Loucy (cell line): ENCODE measurements at regions not wholly inside any gene's neighbourhood (a gene's known extent, or its start where the extent isn't known, plus 50 kb on each side); places are given as distances from the start of the nearest gene placed in this dataset.
"Not testable (repeated sequence)": the region's sequence is repeated elsewhere in the genome, so short reads cannot be mapped to it uniquely, and the experiment has no call there.

Experiments
- H2AFZ ChIP-seq: fragments of 200-600 bp; sonication (generic); 2 replicates; pipeline ENCODE4 v1.6.0; 2016; ENCODE audit warnings: antibody characterized with exemption, mild to moderate bottlenecking, low read length, moderate library complexity
- H3F3A ChIP-seq: fragments of 200-600 bp; 2 replicates; pipeline ENCODE4 v1.6.0; 2016; ENCODE audit warnings: antibody characterized with exemption, low read depth, mild to moderate bottlenecking
- H3K27me3 ChIP-seq: fragments of 200-600 bp; sonication (generic); 2 replicates; pipeline ENCODE4 v1.6.1; 2014; ENCODE audit warnings: low read length, mild to moderate bottlenecking; ENCODE audit not compliant: insufficient read depth, poor library complexity, severe bottlenecking
- H3K36me3 ChIP-seq: fragments of 200-600 bp; sonication (generic); 2 replicates; pipeline ENCODE4 v1.6.1; 2016; ENCODE audit warnings: low read length; ENCODE audit not compliant: insufficient read depth
- H3K4me1 ChIP-seq: fragments of 200-600 bp; sonication (generic); 2 replicates; pipeline ENCODE4 v1.5.1; 2014; ENCODE audit warnings: low read length, mild to moderate bottlenecking; ENCODE audit not compliant: insufficient read depth, poor library complexity, severe bottlenecking
- H3K4me2 ChIP-seq: fragments of 200-600 bp; sonication (generic); 2 replicates; pipeline ENCODE4 v1.6.0; 2014; ENCODE audit warnings: antibody characterized with exemption, low read length, low read depth, mild to moderate bottlenecking; ENCODE audit not compliant: poor library complexity, severe bottlenecking
- H3K4me3 ChIP-seq: fragments of 200-600 bp; sonication (generic); 2 replicates; pipeline ENCODE4 v1.5.1; 2014; ENCODE audit warnings: low read length, mild to moderate bottlenecking, mixed read lengths; ENCODE audit not compliant: poor library complexity, severe bottlenecking
- H3K79me2 ChIP-seq: fragments of 200-600 bp; sonication (generic); 2 replicates; pipeline ENCODE4 v1.6.1; 2014; ENCODE audit warnings: low read length; ENCODE audit not compliant: insufficient read depth
- H3K9ac ChIP-seq: fragments of 200-600 bp; sonication (generic); 2 replicates; pipeline ENCODE4 v1.6.0; 2014; ENCODE audit warnings: mild to moderate bottlenecking, low read depth, low read length, moderate library complexity; ENCODE audit not compliant: poor library complexity, severe bottlenecking
- H3K9me2 ChIP-seq: fragments of 200-600 bp; sonication (generic); replicated peaks from 2 replicates; pipeline ENCODE4 v1.6.1; 2016; ENCODE audit warnings: low read depth, low read length, mixed read lengths
- H3K9me3 ChIP-seq: fragments of 200-600 bp; sonication (generic); 2 replicates; pipeline ENCODE4 v1.6.1; 2014; ENCODE audit warnings: mild to moderate bottlenecking, antibody characterized with exemption, low read length, low read depth; ENCODE audit not compliant: insufficient read depth
- H4K20me1 ChIP-seq: fragments of 200-600 bp; sonication (generic); 2 replicates; pipeline ENCODE4 v1.6.0; 2014; ENCODE audit warnings: antibody characterized with exemption, low read length, mild to moderate bottlenecking; ENCODE audit not compliant: insufficient read depth, poor library complexity, severe bottlenecking
- EZH2phosphoT487 ChIP-seq: fragments of 200-600 bp; IDR thresholded peaks from 2 replicates; pipeline ENCODE4 v1.6.1; 2018; ENCODE audit warnings: antibody characterized with exemption, mild to moderate bottlenecking, moderate library complexity, borderline replicate concordance
- TF ChIP-seq, protein P1 (sequence below): fragments of 200-600 bp; sonication (generic); conservative IDR thresholded peaks from 2 replicates; pipeline ENCODE4 v1.5.1; 2014; ENCODE audit warnings: mild to moderate bottlenecking, antibody characterized with exemption, low read length

DNA sequence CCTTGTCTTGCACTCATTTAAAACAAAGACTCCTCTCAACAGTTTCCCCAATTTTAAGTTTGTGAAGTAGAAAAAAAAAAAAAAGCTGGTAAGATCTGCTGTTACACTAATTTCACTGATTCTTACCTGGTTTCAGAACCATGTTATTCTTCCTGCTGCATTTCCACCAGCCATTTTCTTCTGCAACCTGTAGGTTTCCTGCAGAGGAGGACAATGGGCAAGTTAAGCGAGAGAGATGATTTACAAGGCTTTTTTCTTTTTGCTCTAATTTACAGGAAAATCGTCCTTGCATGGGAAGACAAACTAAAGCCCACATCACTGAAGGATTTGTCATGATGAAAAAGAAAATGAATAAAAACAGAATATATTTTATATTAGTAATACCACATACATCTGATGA lies 86.0 kb upstream of the SMARCA2 start:
- Histone ChIP-seq H2AFZ (no peak overlapping the region), H3K4me2 (no peak overlapping the region), H3K27me3 (no peaks in the 10 kb centered on the region), H3K4me3 (no peak overlapping the region), H3K9ac (no peak overlapping the region), H3K9me3 (no peaks in the 10 kb centered on the region), H3K4me1 (no peaks in the 10 kb centered on the region), H3K79me2 (no peaks in the 10 kb centered on the region), H4K20me1 (no peaks in the 10 kb centered on the region), H3K9me2 (no peaks in the 10 kb centered on the region), H3F3A (no peaks in the 10 kb centered on the region), H3K36me3 (no peaks in the 10 kb centered on the region)
- TF ChIP-seq, protein P1, sequence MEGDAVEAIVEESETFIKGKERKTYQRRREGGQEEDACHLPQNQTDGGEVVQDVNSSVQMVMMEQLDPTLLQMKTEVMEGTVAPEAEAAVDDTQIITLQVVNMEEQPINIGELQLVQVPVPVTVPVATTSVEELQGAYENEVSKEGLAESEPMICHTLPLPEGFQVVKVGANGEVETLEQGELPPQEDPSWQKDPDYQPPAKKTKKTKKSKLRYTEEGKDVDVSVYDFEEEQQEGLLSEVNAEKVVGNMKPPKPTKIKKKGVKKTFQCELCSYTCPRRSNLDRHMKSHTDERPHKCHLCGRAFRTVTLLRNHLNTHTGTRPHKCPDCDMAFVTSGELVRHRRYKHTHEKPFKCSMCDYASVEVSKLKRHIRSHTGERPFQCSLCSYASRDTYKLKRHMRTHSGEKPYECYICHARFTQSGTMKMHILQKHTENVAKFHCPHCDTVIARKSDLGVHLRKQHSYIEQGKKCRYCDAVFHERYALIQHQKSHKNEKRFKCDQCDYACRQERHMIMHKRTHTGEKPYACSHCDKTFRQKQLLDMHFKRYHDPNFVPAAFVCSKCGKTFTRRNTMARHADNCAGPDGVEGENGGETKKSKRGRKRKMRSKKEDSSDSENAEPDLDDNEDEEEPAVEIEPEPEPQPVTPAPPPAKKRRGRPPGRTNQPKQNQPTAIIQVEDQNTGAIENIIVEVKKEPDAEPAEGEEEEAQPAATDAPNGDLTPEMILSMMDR = no peak
- TF ChIP-seq EZH2phosphoT487 = no peak

DNA sequence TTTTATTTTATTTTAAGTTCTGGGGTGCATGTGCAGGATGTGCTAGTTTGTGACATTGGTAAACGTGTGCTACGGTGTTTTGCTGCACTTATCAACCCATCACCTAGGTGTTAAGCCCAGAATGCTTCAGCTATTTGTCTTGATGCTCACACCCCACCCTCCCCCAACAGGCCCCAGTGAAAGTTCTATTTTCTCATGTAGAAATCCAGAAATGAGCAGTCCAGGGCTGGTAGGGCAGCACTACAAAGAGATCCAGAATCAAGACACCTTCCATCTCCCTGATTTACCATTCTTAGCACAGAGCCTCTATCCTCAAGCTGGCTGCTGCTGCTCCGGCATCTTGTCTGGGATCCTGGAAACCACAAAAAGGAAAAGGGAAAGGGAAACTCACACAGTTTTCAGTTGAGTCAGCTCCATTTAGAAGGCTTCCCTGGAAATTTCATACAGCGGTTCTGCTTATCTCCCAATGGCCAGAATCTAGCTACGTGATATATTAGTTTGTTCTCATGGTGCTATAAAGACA lies 85.4 kb upstream of the SMARCA2 start:
- Histone ChIP-seq H3K4me2 (no peak overlapping the region), H3K4me1 (no peaks in the 10 kb centered on the region), H3K9me2 (no peaks in the 10 kb centered on the region), H2AFZ (no peak overlapping the region), H3K9ac (no peak overlapping the region), H3K4me3 (no peak overlapping the region), H3F3A (no peaks in the 10 kb centered on the region), H3K36me3 (no peaks in the 10 kb centered on the region), H3K9me3 (no peaks in the 10 kb centered on the region), H4K20me1 (no peaks in the 10 kb centered on the region), H3K79me2 (no peaks in the 10 kb centered on the region), H3K27me3 (no peaks in the 10 kb centered on the region)
- TF ChIP-seq EZH2phosphoT487 = no peak

DNA sequence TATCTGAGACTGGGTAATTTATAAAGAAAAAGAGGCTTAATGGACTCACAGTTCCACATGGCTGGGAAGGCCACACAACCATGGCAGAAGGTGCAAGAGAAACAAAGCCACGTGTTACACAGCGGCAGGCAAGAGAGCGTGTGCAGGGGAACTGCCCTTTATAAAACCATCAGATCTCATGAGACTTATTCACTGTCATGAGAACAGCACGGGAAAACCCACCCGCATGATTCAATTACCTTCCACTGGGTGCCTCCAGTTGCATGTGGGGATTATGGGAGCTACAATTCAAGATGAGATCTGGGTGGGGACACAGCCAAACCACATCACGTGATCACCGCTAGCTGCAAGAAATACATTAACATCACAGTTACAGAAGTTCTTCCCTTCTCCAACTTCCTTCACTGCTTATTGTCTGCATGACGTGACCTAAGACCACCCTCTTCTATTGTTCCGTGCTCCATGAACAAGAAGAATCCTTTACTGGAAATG lies 84.9 kb upstream of the SMARCA2 start:
- not testable (repeated sequence) for H3K9me2 ChIP-seq, H3K36me3 ChIP-seq, H3F3A ChIP-seq, H3K4me2 ChIP-seq, H3K27me3 ChIP-seq, H3K79me2 ChIP-seq, H3K9ac ChIP-seq, H3K4me1 ChIP-seq, H2AFZ ChIP-seq, H4K20me1 ChIP-seq, H3K4me3 ChIP-seq, H3K9me3 ChIP-seq

DNA sequence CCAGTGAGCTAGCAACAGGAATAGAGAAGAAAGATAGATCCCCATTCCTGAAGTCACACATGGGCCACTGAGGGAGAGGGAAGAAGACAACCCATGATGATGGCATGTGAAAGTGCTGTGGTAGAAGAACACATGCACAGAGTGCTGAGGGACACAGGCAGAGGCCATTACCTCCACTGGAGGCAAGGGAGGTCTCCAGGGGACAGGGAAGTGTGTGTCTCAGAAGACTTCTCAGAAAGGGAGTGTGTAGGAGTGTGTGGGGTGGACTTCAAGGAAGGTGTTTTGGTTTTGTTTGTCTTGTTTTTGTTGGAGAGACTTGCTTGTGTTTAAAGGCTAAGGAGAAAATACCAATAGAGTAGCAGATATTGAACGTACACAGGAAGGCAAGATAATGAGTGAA lies 77.0 kb upstream of the SMARCA2 start:
- Histone ChIP-seq H2AFZ (peak overlapping the region; percentile 15; the same call in 1 of the 2 replicates), H3K4me3 (no peak overlapping the region)

More for the DNA sequence above, 77.0 kb upstream of the SMARCA2 start:
- TF ChIP-seq, protein P1 = no peak
- no peak for TF ChIP-seq EZH2phosphoT487
- no peaks in the 10 kb centered on the region for H4K20me1 ChIP-seq
- H3K9ac ChIP-seq = no peak overlapping the region
- no peaks in the 10 kb centered on the region for H3K27me3 ChIP-seq
- no peaks in the 10 kb centered on the region for H3K4me1 ChIP-seq
- no peaks in the 10 kb centered on the region for H3K36me3 ChIP-seq
- no peak overlapping the region for H3K4me2 ChIP-seq
- no peaks in the 10 kb centered on the region for H3F3A ChIP-seq
- H3K9me2 ChIP-seq = no peaks in the 10 kb centered on the region
- H3K79me2 ChIP-seq = no peaks in the 10 kb centered on the region
- H3K9me3 ChIP-seq = no peaks in the 10 kb centered on the region
